SK-N-SH (cell line): ENCODE measurements at regions not wholly inside any gene's neighbourhood (a gene's known extent, or its start where the extent isn't known, plus 50 kb on each side); places are given as distances from the start of the nearest gene placed in this dataset.

ENCODE experiments used
- FOXJ3 ChIP-seq: sonication (generic); formaldehyde crosslinking; IDR thresholded peaks from 2 replicates; pipeline ENCODE4 v1.5.1; 2020; ENCODE audit warnings: mild to moderate bottlenecking, missing genetic modification reagents
- TCF12 ChIP-seq: IDR thresholded peaks from 2 replicates; pipeline ENCODE4 v1.4.0; 2012
- YY1 ChIP-seq: IDR thresholded peaks from 2 replicates; pipeline ENCODE4 v1.4.0; 2012; ENCODE audit warnings: low read depth, mild to moderate bottlenecking
- TF ChIP-seq, protein P1 (sequence below): fragments of 200-600 bp; sonication (generic); IDR thresholded peaks from 2 replicates; pipeline ENCODE4 v1.6.1; 2017; ENCODE audit warnings: antibody characterized with exemption, mild to moderate bottlenecking, moderate library complexity
- TF ChIP-seq, protein P2 (sequence below): fragments of 150-350 bp; IDR thresholded peaks from 2 replicates; pipeline ENCODE4 v1.6.1; 2017; ENCODE audit warnings: antibody characterized with exemption, low read length, low read depth, borderline replicate concordance

DNA sequence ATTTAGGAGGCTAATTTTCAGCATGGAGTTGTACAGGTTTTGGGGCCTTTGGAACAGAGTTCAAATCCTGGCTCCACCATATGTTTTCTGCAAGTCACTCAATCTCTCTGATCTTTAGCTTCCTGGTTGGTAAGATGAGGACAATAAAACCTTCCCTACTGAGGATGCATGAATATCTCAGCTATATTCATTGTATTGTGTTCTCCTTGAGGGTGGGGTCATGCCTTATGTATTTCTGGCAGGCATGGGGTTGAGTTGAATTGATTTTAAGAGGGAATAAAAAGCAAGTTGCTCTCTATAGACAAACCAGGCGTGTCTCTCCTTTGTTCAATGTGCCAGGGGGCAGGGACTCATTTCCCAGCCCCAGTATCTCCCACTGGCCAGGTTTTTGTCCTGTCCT, 173.1 kb downstream of the C12orf75 start:
- TF ChIP-seq, protein P1, sequence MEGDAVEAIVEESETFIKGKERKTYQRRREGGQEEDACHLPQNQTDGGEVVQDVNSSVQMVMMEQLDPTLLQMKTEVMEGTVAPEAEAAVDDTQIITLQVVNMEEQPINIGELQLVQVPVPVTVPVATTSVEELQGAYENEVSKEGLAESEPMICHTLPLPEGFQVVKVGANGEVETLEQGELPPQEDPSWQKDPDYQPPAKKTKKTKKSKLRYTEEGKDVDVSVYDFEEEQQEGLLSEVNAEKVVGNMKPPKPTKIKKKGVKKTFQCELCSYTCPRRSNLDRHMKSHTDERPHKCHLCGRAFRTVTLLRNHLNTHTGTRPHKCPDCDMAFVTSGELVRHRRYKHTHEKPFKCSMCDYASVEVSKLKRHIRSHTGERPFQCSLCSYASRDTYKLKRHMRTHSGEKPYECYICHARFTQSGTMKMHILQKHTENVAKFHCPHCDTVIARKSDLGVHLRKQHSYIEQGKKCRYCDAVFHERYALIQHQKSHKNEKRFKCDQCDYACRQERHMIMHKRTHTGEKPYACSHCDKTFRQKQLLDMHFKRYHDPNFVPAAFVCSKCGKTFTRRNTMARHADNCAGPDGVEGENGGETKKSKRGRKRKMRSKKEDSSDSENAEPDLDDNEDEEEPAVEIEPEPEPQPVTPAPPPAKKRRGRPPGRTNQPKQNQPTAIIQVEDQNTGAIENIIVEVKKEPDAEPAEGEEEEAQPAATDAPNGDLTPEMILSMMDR: no peak
- TF ChIP-seq, protein P2, sequence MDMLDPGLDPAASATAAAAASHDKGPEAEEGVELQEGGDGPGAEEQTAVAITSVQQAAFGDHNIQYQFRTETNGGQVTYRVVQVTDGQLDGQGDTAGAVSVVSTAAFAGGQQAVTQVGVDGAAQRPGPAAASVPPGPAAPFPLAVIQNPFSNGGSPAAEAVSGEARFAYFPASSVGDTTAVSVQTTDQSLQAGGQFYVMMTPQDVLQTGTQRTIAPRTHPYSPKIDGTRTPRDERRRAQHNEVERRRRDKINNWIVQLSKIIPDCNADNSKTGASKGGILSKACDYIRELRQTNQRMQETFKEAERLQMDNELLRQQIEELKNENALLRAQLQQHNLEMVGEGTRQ: no peak
- no peak for TF ChIP-seq YY1
- TF ChIP-seq FOXJ3 (CRISPR knock-in tag): no peak
- no peak for TF ChIP-seq TCF12
